SKM-1 treated with dmso at 0.1 percent for 144 hours (cell line): ENCODE measurements at regions not wholly inside any gene's neighbourhood (a gene's known extent, or its start where the extent isn't known, plus 50 kb on each side); places are given as distances from the start of the nearest gene placed in this dataset.

ENCODE experiments used
- DNase-seq: peaks from one replicate; lab custom pipeline; 2025; ENCODE audit not compliant: unreplicated experiment; lab: John Stamatoyannopoulos, UW

GRCh38 chr3:135728007-135728721 is 237.4 kb upstream of the PPP2R3A start:
- DNase-seq: no peak

DNA sequence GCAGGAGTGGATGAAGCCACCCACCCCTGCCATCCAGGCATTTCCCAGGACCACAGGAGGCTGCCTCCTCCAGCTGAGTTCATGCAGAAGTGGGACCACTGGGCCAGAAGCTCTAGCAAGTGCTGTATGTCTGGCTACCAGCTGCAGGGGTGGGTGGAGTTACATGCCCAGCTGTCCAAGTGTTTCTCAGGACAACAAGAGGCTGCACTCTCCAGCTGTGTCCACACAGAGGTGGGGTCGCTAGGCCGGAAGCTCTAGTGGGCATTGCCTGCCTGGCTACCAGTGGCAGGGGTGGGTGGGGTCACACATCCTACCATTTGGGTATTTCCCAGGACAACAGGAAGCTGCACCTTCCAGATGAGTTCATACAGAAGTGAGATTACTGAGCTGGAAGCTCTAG is 234.0 kb upstream of the PPP2R3A start:
- DNase-seq: no peak

DNA sequence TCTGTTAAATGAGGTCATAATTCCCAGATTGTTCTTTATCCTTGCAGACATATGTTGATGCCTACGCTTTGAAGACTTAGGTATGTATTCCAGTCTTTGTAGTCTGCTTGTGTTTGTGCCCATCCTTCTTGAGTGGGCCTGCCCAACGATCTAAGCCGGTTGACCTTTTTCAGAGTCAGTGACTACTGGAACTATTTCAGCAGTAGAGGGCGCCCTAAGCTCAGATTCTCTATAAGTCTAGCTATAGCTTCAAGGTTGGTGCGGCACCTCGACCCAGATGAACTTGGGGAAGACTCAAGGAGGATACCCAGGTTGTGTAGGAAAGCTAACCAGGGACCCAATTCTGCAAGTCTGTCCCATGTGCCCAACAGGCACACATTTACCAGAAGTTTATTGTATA is 228.8 kb upstream of the PPP2R3A start:
- peak; percentile 28 for DNase-seq

GRCh38 chr3:135739779-135740178 is 225.7 kb upstream of the PPP2R3A start:
- DNase-seq: no peak

GRCh38 chr3:135740211-135740610 is 225.3 kb upstream of the PPP2R3A start:
- no peak for DNase-seq

DNA sequence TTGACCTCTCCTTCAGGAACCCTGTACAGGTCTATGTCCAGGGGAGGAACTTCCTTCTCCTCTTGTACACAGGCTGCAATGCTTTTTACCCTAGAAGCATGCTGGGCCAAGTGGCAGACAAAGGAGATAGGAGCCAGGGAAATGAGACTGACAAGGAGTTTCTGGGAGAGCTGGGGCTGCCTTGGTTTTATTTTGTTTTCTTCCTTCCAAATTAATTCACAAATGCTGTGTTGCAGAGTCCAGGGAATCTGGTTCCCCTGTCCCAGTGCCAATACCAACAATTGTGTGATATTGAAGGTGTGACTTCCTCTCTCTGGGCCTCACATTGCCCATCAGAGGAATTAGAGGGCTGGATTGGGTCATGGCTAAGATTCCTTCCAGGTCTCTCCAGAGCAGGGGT is 224.8 kb upstream of the PPP2R3A start:
- DNase-seq: no peak

DNA sequence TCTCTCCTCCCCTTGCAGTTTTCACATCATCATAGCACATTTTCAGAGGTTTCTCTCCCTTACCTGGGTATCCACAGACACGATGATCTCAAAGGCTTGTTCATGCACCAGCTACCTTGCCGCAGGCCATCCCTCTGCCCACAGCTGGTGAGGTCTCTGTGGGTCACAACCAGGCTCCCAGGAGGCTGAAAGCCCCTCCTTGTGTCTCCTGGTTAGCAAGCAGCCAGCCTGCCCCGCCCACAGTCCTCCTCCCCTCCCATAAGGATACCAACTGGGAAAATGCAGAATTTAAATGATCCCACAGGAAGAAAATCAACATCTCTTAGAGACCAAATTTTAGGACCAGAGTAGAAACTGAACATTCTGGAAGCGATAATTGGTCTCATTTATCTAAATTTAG is 213.5 kb upstream of the PPP2R3A start:
- DNase-seq: no peak

DNA sequence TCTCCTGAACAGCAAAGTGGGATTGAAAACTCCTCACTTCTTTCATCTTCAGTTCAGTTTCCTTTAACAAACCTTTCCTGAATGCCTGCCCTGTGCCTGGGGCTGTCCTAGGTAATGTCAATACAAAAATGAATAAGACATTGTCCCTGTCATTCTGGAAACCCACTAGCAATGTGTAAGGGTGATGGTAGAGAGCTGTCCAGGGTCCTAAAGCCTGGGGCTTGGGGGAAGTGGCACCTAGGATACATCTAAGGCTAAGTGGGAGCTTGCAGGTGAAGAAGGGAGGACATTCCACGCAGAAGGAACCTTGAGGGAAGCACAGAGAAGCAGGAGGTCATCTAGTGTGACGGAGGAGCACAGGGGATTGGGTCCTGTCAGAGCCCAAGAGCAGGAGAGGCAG is 212.7 kb upstream of the PPP2R3A start:
- no peak for DNase-seq

- no peak for DNase-seq
Measured at GRCh38 chr3:135753506-135753905, 212.0 kb upstream of the PPP2R3A start.

DNA sequence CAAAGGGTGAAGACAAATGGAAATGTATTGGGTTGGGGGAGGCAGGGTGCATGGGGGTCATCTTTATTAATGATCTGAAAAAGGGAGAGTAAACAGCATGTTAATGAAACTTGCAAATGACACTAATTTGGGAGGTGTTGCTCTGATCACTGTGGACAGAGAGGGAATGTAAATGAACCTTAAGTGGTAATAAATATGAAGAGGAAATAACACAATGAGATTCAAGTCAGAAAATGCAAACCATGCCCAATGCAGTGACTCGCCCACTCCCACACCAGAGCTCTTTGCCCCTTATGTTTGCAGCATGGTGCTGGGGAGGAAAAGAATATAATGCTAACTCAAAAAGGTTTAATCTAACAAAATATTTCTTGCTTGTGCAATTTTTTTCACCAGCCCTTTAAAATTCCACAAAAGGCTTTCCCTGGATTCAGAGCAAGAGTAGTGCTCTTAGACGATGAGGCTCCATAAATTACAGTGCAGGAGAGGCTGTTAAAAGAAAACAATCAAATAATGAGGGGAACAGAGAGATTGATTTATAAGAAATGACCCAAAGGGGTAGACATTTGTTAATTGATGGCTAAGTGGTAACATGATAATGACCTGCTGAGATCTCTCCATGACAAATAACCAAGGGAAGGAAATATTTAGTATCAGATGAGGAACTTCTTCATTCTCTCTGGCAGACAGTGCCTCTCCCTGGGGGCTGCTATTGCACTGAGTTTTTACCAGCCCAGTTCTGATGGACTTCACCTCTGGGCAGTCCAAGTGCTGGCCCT is 210.0 kb upstream of the PPP2R3A start:
- no peak for DNase-seq

DNA sequence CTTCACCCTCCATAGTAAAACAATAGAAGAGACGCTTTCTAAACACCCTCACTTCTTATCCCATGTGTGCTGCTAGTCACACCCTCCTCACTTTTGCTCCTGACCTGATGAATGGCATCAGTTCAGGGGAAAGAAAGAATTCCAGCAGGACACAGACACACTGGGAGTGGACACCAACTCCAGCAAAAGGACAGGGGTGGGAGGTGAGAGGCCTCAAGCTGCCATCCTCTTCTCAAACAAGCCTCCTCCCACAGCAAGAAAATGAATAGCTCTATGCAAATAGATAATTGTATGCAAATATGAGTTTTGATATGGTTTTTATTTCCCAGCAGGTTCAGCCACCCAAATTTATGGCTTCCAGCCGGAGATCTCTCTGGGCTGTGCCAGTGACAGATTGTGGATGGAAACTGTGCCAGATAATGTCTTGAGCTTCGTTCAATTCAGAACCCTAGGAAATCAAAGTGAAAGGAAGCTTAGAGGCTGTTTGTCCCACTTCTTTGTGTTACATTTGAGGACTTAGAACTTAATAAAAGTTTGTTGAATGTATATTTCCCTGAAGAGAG is 209.3 kb upstream of the PPP2R3A start:
- no peak for DNase-seq

- DNase-seq: no peak
Measured at GRCh38 chr3:135757421-135757820, 208.1 kb upstream of the PPP2R3A start.

DNA sequence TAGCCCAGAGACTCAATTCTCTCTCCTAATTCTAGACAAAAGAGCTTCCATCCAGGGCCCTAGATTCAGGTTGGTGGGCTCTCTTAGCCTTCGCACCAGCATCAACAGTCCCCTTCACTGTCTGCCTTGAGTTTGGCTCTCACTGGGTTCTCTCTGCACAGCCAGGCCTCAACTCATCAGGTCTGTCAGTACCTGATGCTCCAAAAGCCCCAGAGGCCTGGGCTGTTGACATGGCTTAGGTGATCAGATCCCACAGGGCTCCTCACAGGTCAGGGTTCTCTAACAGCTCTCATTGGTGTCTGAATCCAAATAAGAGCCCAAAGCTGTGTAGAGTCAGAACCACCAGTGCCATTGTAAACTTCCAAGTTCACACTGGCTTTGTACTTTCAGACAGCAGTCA is 206.6 kb upstream of the PPP2R3A start:
- no peak for DNase-seq

- no peak for DNase-seq
Measured at GRCh38 chr3:135759651-135760050, 205.9 kb upstream of the PPP2R3A start.

DNA sequence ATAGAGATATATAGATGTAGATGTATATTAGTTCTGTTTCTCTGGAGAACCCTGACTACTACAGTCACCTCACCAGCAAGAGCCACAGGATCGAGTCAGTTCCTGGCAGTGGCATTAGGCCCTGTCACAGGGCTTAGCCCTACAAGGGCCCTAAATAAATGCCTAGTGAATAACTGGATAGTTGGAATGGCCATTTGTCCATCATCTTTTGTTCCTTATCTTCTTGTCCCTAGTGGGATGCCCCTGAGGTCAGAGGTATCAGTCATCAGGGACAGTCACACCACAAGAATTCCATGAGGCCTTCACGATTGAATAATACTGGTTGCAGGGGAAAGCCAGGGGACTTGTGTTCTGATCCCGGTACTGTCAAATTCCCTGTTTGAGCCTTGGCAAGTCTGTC is 204.9 kb upstream of the PPP2R3A start:
- DNase-seq: no peak

DNA sequence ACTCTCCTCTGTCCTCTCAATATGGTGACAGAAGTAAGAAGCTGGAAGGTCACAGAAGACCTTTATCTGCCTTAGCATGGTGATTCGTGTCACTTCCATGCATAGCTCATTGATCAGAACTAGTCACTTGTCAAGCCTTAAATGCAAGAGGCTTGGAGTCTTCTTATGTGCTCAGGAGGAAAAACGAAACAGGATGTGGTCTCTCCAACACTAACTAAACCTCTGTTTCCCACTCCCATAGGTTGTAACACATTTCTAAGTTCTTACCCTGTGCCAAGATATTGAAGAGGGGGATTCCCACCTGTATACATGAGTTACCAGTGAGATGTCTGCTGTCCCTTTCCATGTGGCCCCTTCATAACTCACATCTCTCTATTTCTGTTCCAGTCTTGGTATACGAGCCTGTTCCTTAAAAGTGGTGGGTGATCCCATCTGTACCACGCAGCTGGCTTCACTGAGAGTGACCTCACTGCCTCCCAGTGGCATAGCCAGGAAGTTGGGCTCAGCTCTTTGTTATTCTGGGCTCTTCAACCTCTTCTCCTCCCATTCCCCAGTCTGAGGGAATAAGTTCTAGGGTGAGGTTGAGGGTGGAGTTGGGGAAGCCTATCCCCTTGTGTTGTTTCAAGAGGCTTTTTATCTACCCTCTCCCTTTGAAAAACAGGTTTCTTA is 203.2 kb upstream of the PPP2R3A start:
- DNase-seq: no peak

DNA sequence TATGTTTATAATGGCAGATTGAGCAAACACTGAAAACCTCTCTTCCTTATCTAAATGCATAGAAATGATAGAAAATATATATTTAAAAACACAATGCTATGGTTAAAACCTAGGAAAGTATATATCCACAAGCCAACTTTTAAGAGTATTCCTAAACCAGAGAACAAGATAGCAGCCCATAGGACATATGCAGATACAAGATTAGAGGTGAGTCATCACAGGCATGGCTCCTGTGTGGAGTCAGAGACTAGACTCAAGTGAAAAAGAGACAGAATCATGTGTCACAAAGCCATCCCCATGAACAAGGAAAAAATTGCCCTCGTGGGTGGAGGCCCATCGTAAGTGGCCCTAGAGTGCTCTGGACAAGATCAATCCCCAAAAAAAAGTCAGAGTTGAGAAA is 199.4 kb upstream of the PPP2R3A start:
- DNase-seq: no peak

- DNase-seq: no peak
Measured at GRCh38 chr3:135771760-135772159, 193.8 kb upstream of the PPP2R3A start.

GRCh38 chr3:135779024-135779423 is 186.5 kb upstream of the PPP2R3A start:
- no peak for DNase-seq

GRCh38 chr3:135779590-135780235 is 185.8 kb upstream of the PPP2R3A start:
- no peak for DNase-seq
